H9 (cell line): ENCODE measurements at regions not wholly inside any gene's neighbourhood (a gene's known extent, or its start where the extent isn't known, plus 50 kb on each side); places are given as distances from the start of the nearest gene placed in this dataset.

Experiments used
- DNase-seq: peaks from one replicate; pipeline ENCODE4 v3.0.0-alpha.2; 2017
- H2AFZ ChIP-seq: one replicate; pipeline ENCODE4 v1.6.1; 2013; ENCODE audit warnings: mild to moderate bottlenecking, low read length, control low read depth, moderate library complexity
- H2AK5ac ChIP-seq: 2 replicates; pipeline ENCODE4 v1.6.1; 2013; ENCODE audit warnings: low read length, control low read depth, mixed read lengths; ENCODE audit not compliant: insufficient read length
- H2BK120ac ChIP-seq: one replicate; pipeline ENCODE4 v1.6.1; 2013; ENCODE audit warnings: low read depth, mild to moderate bottlenecking, low read length, control low read depth, inconsistent platforms; ENCODE audit not compliant: poor library complexity, severe bottlenecking
- H2BK12ac ChIP-seq: 2 replicates; pipeline ENCODE4 v1.6.1; 2013; ENCODE audit warnings: low read length, control low read depth, mixed read lengths, low read depth; ENCODE audit not compliant: insufficient read length
- H2BK15ac ChIP-seq: 2 replicates; pipeline ENCODE4 v1.6.1; 2013; ENCODE audit warnings: low read depth, low read length, control low read depth
- H2BK20ac ChIP-seq: one replicate; pipeline ENCODE4 v1.6.1; 2013; ENCODE audit warnings: low read depth, mild to moderate bottlenecking, low read length, control low read depth, inconsistent platforms; ENCODE audit not compliant: poor library complexity, severe bottlenecking
- H2BK5ac ChIP-seq: 2 replicates; pipeline ENCODE4 v1.6.1; 2013; ENCODE audit warnings: low read length, control low read depth, mixed read lengths; ENCODE audit not compliant: insufficient read length
- H3K14ac ChIP-seq: 2 replicates; pipeline ENCODE4 v1.6.1; 2013; ENCODE audit warnings: low read length, control low read depth; ENCODE audit not compliant: insufficient read depth
- H3K18ac ChIP-seq: 2 replicates; pipeline ENCODE4 v1.6.1; 2013; ENCODE audit warnings: low read depth, mild to moderate bottlenecking, mixed read lengths, low read length, control low read depth; ENCODE audit not compliant: insufficient read length
- H3K23ac ChIP-seq: 2 replicates; pipeline ENCODE4 v1.6.1; 2013; ENCODE audit warnings: low read length, control low read depth, mixed read lengths, low read depth; ENCODE audit not compliant: insufficient read length
- H3K23me2 ChIP-seq: 2 replicates; pipeline ENCODE4 v1.6.1; 2013; ENCODE audit warnings: low read depth, mild to moderate bottlenecking, mixed read lengths, low read length, control low read depth; ENCODE audit not compliant: insufficient read length, poor library complexity, severe bottlenecking
- H3K27ac ChIP-seq: 2 replicates; pipeline ENCODE4 v1.5.1; 2013; ENCODE audit warnings: low read length, control low read depth, mixed read lengths, low read depth; ENCODE audit not compliant: insufficient read length
- H3K27me3 ChIP-seq: 2 replicates; pipeline ENCODE4 v1.6.1; 2013; ENCODE audit warnings: low read length, control low read depth, inconsistent platforms; ENCODE audit not compliant: insufficient read depth
- H3K4ac ChIP-seq: 2 replicates; pipeline ENCODE4 v1.6.1; 2013; ENCODE audit warnings: low read depth, mild to moderate bottlenecking, control low read depth, inconsistent platforms, low read length, moderate library complexity
- H3K4me1 ChIP-seq: 2 replicates; pipeline ENCODE4 v1.6.1; 2013; ENCODE audit warnings: low read length, control low read depth, inconsistent platforms; ENCODE audit not compliant: insufficient read depth
- H3K4me2 ChIP-seq: 2 replicates; pipeline ENCODE4 v1.6.1; 2013; ENCODE audit warnings: low read length, control low read depth, mixed read lengths; ENCODE audit not compliant: insufficient read length, insufficient read depth
- H3K56ac ChIP-seq: 2 replicates; pipeline ENCODE4 v1.6.1; 2013; ENCODE audit warnings: low read depth, mild to moderate bottlenecking, mixed read lengths, low read length, control low read depth; ENCODE audit not compliant: insufficient read length
- H3K79me1 ChIP-seq: 2 replicates; pipeline ENCODE4 v1.6.1; 2013; ENCODE audit warnings: low read depth, mild to moderate bottlenecking, moderate library complexity, low read length, control low read depth, inconsistent platforms; ENCODE audit not compliant: insufficient read depth, poor library complexity, severe bottlenecking
- H3K79me2 ChIP-seq: 2 replicates; pipeline ENCODE4 v1.6.1; 2013; ENCODE audit warnings: low read length, control low read depth, inconsistent platforms; ENCODE audit not compliant: insufficient read depth
- H3K9ac ChIP-seq: 2 replicates; pipeline ENCODE4 v1.6.1; 2013; ENCODE audit warnings: low read length, control low read depth, mixed read lengths; ENCODE audit not compliant: insufficient read length; ENCODE audit errors: extremely low read depth
- H3K9me3 ChIP-seq: one replicate; pipeline ENCODE4 v1.6.1; 2013; ENCODE audit warnings: low read depth, low read length, inconsistent platforms; ENCODE audit not compliant: control insufficient read depth
- H3T11ph ChIP-seq: one replicate; pipeline ENCODE4 v1.6.1; 2013; ENCODE audit warnings: mild to moderate bottlenecking, low read length, control low read depth, inconsistent platforms
- H4K20me1 ChIP-seq: one replicate; pipeline ENCODE4 v1.6.1; 2013; ENCODE audit not compliant: control insufficient read depth, insufficient read length, insufficient read depth
- H4K5ac ChIP-seq: 2 replicates; pipeline ENCODE4 v1.6.1; 2013; ENCODE audit warnings: low read depth, mild to moderate bottlenecking, mixed read lengths, low read length, control low read depth; ENCODE audit not compliant: insufficient read length
- H4K8ac ChIP-seq: replicated peaks from 2 replicates; pipeline ENCODE4 v1.6.1; 2013; ENCODE audit warnings: low read length, control low read depth, mixed read lengths, low read depth; ENCODE audit not compliant: insufficient read length
- H4K91ac ChIP-seq: 2 replicates; pipeline ENCODE4 v1.6.1; 2013; ENCODE audit warnings: low read depth, mild to moderate bottlenecking, moderate library complexity, mixed read lengths, low read length, control low read depth; ENCODE audit not compliant: insufficient read length
- H3K27ac Mint-ChIP-seq, 3 experiments: 2 replicates in 2 of 3; 3 replicates in 1 of 3; pipeline ENCODE4 v1.8.0; 2020 to 2021; ENCODE audit warnings: mixed read lengths in 3 of 3, mild to moderate bottlenecking in 1 of 3, moderate library complexity in 1 of 3
- H3K27me3 Mint-ChIP-seq: 2 replicates; pipeline ENCODE4 v1.8.0; 2021; ENCODE audit warnings: low read depth, mild to moderate bottlenecking, moderate library complexity, mixed read lengths
- H3K36me3 Mint-ChIP-seq, 3 experiments: 2 replicates in 2 of 3; 3 replicates in 1 of 3; pipeline ENCODE4 v1.8.0; 2020 to 2021; ENCODE audit warnings: low read depth in 3 of 3, mixed read lengths in 3 of 3; ENCODE audit not compliant: insufficient read depth in 1 of 3
- H3K4me1 Mint-ChIP-seq, 2 experiments: 2 replicates each; pipeline ENCODE4 v1.8.0; 2020; ENCODE audit warnings: mixed read lengths in 2 of 2
- H3K4me3 Mint-ChIP-seq, 2 experiments: 2 replicates in 1 of 2; 3 replicates in 1 of 2; pipeline ENCODE4 v1.8.0; 2020 to 2021; ENCODE audit warnings: mild to moderate bottlenecking in 2 of 2, mixed read lengths in 2 of 2, moderate library complexity in 1 of 2
- H3K9me3 Mint-ChIP-seq, 2 experiments: 2 replicates in 1 of 2; 3 replicates in 1 of 2; pipeline ENCODE4 v1.8.0; 2020; ENCODE audit warnings: mild to moderate bottlenecking in 2 of 2, mixed read lengths in 2 of 2, moderate library complexity in 1 of 2
- WGBS: extraction: QIAGEN DNeasy Blood & Tissue Kit; methylation state at CpG from one replicate; pipeline ENCODE4 v1.1.7; 2013; ENCODE audit warnings: missing lambda C conversion rate, low lambda C conversion rate, mixed read lengths; ENCODE audit not compliant: insufficient read length; ENCODE audit errors: extremely low coverage; 5-methylcytosine and 5-hydroxymethylcytosine counted together
- TF ChIP-seq, protein P1 (sequence below): fragments of 200-600 bp; sonication (generic); conservative IDR thresholded peaks from 3 replicates; pipeline ENCODE4 v1.8.0; 2021; ENCODE audit warnings: antibody characterized with exemption, mild to moderate bottlenecking

DNA sequence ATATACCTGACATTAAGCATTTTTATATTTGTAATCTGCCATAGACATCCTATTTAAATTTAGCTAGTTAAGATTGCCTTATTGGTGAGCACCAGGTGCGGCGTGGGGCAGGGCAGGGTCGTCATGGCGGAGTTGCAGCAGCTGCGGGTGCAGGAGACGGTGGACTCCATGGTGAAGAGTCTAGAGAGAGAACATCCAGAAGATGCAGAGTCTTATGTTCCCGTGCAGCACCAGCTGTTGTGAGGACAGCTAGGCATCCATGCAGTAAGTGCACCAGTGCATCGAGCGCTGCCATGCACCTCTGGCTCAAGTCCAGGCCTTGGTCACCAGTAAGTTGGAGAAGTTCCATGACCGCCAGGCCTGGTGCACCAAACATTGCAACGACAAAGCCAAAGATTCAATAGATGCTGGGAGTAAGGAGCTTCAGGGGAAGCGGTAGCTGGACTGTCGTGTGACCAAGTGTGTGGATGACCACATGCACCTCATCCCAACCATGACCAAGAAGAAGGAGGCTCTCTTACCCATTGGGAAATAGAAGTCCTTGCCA, 586.2 kb downstream of the CD109 start:
- Mint-ChIP-seq H3K27me3 (no peaks in the 10 kb centered on the region; the same call in 1 of the 2 replicates), H3K4me1 (no peaks in the 10 kb centered on the region), H3K4me3 (no peak overlapping the region), H3K36me3 (no peaks in the 10 kb centered on the region; a peak in 1 of 7 replicates), H3K9me3 (no peaks in the 10 kb centered on the region; a peak in 1 of 5 replicates), H3K27ac (no peak overlapping the region)
- no peak overlapping the region for H2BK120ac ChIP-seq
- H3K9ac ChIP-seq = no peak overlapping the region
- H3K27me3 ChIP-seq = no peaks in the 10 kb centered on the region
- no peak overlapping the region for H4K91ac ChIP-seq
- H3K27ac ChIP-seq = no peak overlapping the region
- no peaks in the 10 kb centered on the region for H4K20me1 ChIP-seq
- no peak overlapping the region for H3T11ph ChIP-seq
- H3K18ac ChIP-seq = no peak overlapping the region
- no peak overlapping the region for H2AK5ac ChIP-seq
- no peak overlapping the region for H2BK15ac ChIP-seq
- H3K4me1 ChIP-seq = no peaks in the 10 kb centered on the region
- no peak overlapping the region for H3K4me2 ChIP-seq
- H2BK20ac ChIP-seq = no peak overlapping the region
- no peak for DNase-seq
- no peak overlapping the region for H3K14ac ChIP-seq
- H2BK12ac ChIP-seq = no peak overlapping the region
- no CpG with 5 or more reads among the region's 13 CpGs for WGBS
- no peaks in the 10 kb centered on the region for H3K79me2 ChIP-seq
- TF ChIP-seq, protein P1, sequence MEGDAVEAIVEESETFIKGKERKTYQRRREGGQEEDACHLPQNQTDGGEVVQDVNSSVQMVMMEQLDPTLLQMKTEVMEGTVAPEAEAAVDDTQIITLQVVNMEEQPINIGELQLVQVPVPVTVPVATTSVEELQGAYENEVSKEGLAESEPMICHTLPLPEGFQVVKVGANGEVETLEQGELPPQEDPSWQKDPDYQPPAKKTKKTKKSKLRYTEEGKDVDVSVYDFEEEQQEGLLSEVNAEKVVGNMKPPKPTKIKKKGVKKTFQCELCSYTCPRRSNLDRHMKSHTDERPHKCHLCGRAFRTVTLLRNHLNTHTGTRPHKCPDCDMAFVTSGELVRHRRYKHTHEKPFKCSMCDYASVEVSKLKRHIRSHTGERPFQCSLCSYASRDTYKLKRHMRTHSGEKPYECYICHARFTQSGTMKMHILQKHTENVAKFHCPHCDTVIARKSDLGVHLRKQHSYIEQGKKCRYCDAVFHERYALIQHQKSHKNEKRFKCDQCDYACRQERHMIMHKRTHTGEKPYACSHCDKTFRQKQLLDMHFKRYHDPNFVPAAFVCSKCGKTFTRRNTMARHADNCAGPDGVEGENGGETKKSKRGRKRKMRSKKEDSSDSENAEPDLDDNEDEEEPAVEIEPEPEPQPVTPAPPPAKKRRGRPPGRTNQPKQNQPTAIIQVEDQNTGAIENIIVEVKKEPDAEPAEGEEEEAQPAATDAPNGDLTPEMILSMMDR = no peak
- H3K9me3 ChIP-seq = no peaks in the 10 kb centered on the region
- no peak overlapping the region for H3K4ac ChIP-seq
- no peak overlapping the region for H2AFZ ChIP-seq
- no peaks in the 10 kb centered on the region for H3K23me2 ChIP-seq
- no peak overlapping the region for H3K23ac ChIP-seq
- no peak overlapping the region for H4K5ac ChIP-seq
- H2BK5ac ChIP-seq = no peak overlapping the region
- H3K79me1 ChIP-seq = no peaks in the 10 kb centered on the region
- H4K8ac ChIP-seq = no peak overlapping the region
- no peak overlapping the region for H3K56ac ChIP-seq
